ENCODE measurements at regions not wholly inside any gene's neighbourhood (a gene's known extent, or its start where the extent isn't known, plus 50 kb on each side); places are given as distances from the start of the nearest gene placed in this dataset.

- TF ChIP-seq CEBPB (IDR thresholded peaks at IDR 0.05), result no peak
- no peak for TF ChIP-seq RAD21 (IDR thresholded peaks at IDR 0.05; ENCODE audit: low read depth)
- no peak for TF ChIP-seq TEAD4 (IDR thresholded peaks at IDR 0.05)
- no peak for TF ChIP-seq REST (IDR thresholded peaks at IDR 0.05; ENCODE audit: low read depth)
- no peak for TF ChIP-seq ZBTB7A (IDR thresholded peaks at IDR 0.05; ENCODE audit: low read depth)
- no peak for TF ChIP-seq FOXM1 (IDR thresholded peaks at IDR 0.05; ENCODE audit: borderline replicate concordance, low read depth)
- TF ChIP-seq EP300 (IDR thresholded peaks at IDR 0.05; ENCODE audit: borderline replicate concordance), result no peak
- TF ChIP-seq CREB1 (IDR thresholded peaks at IDR 0.05; ENCODE audit: low read depth), result no peak
- TF ChIP-seq TCF12 (IDR thresholded peaks at IDR 0.05; ENCODE audit: low read depth), result no peak
- no peak for TF ChIP-seq MAX (IDR thresholded peaks at IDR 0.05)
- TF ChIP-seq EGR1 (IDR thresholded peaks at IDR 0.05), result no peak
- no peak for TF ChIP-seq USF1 (IDR thresholded peaks at IDR 0.05)
- TF ChIP-seq YY1 (IDR thresholded peaks at IDR 0.05; ENCODE audit: low read depth), result no peak
These were observed 495.2 kb upstream of the GRIA1 start for GRCh38 chr5:152995214-152995725.

All from Ishikawa (cell line).